ENCODE measurements at regions not wholly inside any gene's neighbourhood (a gene's known extent, or its start where the extent isn't known, plus 50 kb on each side); places are given as distances from the start of the nearest gene placed in this dataset.

DNA sequence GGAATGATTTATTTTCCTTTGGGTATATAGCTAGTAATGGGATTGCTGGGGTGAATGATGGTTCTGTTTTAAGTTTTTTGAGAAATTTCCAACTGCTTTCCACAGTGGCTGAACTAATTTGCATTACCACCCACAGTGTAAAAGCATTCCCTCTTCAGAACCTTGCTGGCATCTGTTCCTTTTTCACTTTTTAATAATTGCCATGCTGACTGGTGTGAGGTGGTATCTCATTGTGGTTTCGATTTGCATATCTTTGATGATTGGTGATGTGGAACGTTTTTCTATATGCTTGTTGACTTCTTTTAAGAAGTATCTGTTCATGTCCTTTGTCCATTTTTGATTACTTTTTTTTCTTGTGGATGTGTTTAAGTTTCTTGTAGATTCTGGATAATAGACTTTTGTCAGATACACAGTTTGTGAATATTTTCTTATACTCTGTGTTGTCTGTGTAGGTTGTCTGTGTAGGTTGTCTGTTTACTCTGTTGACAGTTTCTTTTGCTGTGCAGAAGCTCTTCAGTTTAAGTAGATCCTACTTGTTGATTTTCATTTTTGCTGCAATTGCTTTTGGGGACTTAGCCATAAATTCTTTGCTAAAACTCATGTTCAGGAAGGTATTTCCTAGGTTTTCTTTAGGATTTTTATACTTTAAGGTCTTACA is 291.8 kb upstream of the DDI1 start:
- TF ChIP-seq, protein P1, sequence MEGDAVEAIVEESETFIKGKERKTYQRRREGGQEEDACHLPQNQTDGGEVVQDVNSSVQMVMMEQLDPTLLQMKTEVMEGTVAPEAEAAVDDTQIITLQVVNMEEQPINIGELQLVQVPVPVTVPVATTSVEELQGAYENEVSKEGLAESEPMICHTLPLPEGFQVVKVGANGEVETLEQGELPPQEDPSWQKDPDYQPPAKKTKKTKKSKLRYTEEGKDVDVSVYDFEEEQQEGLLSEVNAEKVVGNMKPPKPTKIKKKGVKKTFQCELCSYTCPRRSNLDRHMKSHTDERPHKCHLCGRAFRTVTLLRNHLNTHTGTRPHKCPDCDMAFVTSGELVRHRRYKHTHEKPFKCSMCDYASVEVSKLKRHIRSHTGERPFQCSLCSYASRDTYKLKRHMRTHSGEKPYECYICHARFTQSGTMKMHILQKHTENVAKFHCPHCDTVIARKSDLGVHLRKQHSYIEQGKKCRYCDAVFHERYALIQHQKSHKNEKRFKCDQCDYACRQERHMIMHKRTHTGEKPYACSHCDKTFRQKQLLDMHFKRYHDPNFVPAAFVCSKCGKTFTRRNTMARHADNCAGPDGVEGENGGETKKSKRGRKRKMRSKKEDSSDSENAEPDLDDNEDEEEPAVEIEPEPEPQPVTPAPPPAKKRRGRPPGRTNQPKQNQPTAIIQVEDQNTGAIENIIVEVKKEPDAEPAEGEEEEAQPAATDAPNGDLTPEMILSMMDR (IDR thresholded peaks at IDR 0.05), result no peak
- no peak overlapping the region for H3K27ac ChIP-seq

DNA sequence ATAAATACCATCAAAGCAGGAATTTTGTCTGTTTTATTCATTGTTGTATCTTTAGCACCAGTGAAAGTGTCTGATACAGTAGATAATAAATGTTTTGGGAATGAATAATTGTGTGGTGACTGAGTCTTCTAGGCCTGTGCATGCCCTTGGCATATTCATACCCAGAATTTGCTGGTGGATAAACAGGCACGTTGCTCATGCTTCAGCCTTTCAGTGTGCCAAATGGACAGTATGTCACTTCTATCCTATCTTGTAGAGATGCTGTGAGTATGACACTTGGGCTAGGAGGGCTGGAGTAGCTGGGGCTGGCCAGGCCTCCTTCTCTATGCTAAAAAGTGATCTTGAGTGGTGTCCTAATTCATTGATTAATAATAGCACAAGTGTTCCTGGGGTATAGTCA is 287.3 kb upstream of the DDI1 start:
- no peak overlapping the region for H3K4me3 ChIP-seq
- no peak for DNase-seq (ENCODE audit: low spot score)
- H3K27ac ChIP-seq, result no peak overlapping the region
- TF ChIP-seq, protein P1 (IDR thresholded peaks at IDR 0.05), result no peak

More for the DNA sequence above, 291.8 kb upstream of the DDI1 start:
- no peak for DNase-seq (ENCODE audit: low spot score)
- H3K4me3 ChIP-seq, result no peak overlapping the region

DNA sequence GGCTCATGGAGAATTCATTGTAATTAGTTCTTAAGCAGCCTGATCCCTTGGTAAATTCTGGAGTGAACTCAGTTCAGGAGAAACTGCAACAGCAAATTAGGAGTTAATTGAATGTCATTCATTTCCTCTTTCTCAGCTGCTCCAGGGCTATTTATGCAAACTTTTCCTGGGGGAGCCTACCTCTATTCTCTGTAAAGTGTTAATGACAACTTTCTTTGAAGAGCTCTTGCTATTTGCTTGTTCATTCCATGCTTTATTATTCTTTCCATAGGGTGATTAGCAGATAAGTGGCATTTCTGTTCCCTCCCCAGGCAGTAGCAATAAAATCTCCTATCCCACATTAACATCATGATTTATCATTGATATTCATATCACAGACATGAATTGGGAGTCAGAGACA is 267.6 kb upstream of the DDI1 start:
- H3K27ac ChIP-seq, result no peak overlapping the region
- no peak for DNase-seq (ENCODE audit: low spot score)
- TF ChIP-seq, protein P1 (IDR thresholded peaks at IDR 0.05), result no peak
- no peak overlapping the region for H3K4me3 ChIP-seq

DNA sequence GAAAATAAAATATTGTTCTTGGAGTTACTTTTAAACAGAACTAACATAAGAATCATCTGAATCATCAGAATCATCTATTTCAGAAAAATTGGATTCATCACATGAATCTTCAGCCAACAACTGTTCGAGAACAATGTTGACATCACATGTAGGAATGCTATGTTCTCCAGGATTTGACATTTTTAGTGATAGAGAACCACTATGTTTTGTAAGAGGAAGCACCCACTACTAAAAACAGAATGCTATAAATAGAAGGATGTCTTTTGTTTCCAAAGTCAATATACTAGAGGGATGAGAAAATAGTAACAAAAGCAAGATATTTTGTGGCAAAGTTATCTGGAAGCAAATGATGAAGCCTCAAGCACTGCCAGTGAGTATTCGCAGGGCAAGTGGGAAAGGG is 263.4 kb upstream of the DDI1 start:
- TF ChIP-seq, protein P1 (IDR thresholded peaks at IDR 0.05), result no peak
- H3K4me3 ChIP-seq, result no peak overlapping the region
- H3K27ac ChIP-seq, result peak overlapping the region; percentile 45 to 47
- DNase-seq (ENCODE audit: low spot score), result no peak

DNA sequence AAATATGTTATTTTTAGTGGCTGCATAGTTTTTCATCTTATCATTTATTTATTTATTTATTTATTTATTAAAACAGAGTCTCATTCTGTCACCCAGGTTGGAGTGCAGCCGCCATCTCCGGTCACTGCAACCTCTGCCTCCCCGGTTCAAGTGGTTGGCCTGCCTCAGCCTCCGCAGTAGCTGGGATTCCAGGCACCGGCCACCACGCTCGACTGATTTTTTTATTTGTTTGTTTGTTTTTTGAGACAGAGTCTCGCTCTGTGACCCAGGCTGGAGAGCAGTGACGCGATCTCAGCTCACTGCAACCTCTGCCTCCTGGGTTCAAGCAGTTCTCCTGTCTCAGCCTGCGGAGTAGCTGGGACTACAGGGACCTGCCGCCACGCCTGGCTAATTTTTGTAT is 262.9 kb upstream of the DDI1 start:
- TF ChIP-seq, protein P1 (IDR thresholded peaks at IDR 0.05), result no peak
- Histone ChIP-seq H3K4me3 (no peak overlapping the region), H3K27ac (peak overlapping the region; percentile 47 to 76)
- peak; percentile 76 for DNase-seq (ENCODE audit: low spot score)

DNA sequence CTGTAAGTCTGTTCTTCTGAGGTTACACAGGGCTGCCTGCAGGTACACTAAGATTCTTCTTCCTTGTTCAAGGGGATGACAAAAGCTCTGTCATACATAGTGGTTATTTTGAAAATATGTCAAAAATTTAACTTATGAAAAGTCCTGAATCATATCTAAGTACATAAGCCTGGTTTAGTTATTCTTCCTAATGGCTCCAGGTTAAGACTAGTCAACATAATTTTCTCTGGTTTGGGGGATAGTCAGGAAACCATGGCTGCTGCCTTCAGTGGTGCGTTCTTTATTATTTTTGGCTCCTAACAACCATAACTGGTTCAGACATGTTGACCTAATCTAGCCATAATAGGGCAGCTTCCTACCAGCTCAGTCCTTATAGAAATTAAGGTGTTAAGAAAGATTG is 257.4 kb upstream of the DDI1 start:
- H3K27ac ChIP-seq, result no peak overlapping the region
- TF ChIP-seq, protein P1 (IDR thresholded peaks at IDR 0.05), result no peak
- DNase-seq (ENCODE audit: low spot score), result no peak
- no peak overlapping the region for H3K4me3 ChIP-seq

DNA sequence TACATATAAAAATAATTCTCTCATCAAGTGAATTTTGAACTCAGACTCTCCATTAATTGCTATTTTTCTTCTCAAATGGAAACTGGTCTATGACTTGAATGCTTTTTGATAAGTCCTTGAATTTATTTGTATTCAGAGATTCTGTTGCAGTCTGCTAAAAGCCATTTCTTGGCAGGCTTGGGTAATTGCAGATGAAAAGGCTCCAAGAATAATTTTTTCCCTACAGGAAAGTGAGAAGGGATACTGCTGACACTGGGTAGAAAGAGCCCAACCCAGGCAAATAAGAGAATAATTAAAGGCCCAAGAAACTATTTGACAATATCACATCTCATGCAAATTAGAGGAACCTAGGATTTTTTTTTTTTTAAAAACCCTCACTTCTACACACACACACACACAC is 246.5 kb upstream of the DDI1 start:
- TF ChIP-seq, protein P1 (IDR thresholded peaks at IDR 0.05), result no peak
- Histone ChIP-seq H3K4me3 (no peak overlapping the region), H3K27ac (no peak overlapping the region)
- DNase-seq (ENCODE audit: low spot score), result no peak
